SW480 (cell line): ENCODE measurements at regions not wholly inside any gene's neighbourhood (a gene's known extent, or its start where the extent isn't known, plus 50 kb on each side); places are given as distances from the start of the nearest gene placed in this dataset.

Experiments
- DNase-seq: peaks from one replicate; pipeline ENCODE4 v3.0.0-alpha.2; 2016; ENCODE audit warnings: low spot score

GRCh38 chr5:35363387-35363965 lies 133.2 kb upstream of the PRLR start:
- no peak for DNase-seq

DNA sequence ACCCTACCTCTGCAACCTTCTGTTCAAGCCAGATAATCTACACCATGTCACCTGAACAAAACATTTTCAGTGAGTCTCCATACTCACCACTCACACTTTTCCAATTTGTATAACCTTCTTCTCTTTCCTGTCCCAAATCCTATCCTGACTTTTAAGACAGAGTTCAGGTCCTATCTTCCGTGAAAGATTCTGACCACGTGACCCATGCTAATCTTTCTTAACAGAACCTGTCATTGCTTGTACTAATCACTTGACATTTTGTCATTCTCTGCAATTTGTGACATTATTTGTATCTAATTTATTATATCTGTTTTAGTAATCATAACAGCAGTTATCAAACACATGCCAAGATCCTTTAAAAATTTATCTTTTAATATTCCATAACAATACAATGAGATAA lies 132.5 kb upstream of the PRLR start:
- no peak for DNase-seq

DNA sequence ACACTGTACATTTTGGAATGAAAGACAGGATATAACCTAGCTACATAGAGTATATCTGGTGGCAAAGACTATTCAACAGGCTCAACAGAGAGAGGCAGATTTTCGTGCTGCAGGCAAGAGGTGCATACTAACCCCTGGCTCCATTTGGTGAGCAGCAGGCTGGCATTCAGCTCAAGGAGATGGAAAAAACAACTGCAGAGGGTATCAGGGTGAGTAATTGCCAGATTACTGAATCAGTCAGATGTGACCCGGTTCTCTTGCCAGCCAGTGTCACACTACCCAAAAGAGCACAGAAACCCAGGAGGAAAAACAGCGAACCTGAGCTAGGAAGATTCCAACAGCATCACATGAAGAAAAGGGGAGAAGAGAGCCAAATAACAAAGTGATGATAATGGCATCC lies 130.4 kb upstream of the PRLR start:
- DNase-seq: no peak

DNA sequence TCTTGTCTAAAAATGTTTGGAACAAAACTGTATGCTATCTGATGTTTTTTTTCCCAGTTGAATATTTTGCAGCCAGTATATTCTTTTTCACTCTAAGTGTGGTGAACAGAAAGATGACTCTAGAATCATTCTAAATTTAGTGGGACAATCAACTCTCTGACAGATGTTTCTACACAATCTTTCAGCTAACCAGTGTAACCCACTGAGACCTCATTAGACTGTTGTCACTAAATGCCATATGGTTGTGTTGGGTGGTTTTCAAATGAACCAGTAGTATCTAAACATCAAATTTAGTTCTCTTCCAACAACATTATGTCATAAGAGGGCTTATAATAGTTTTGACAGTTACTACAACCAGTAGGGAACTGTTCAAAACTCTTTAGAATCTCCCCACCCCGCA lies 129.6 kb upstream of the PRLR start:
- no peak for DNase-seq

GRCh38 chr5:35357973-35358372 lies 127.7 kb upstream of the PRLR start:
- no peak for DNase-seq

- DNase-seq: no peak
These were observed 126.4 kb upstream of the PRLR start for GRCh38 chr5:35356725-35357124.

DNA sequence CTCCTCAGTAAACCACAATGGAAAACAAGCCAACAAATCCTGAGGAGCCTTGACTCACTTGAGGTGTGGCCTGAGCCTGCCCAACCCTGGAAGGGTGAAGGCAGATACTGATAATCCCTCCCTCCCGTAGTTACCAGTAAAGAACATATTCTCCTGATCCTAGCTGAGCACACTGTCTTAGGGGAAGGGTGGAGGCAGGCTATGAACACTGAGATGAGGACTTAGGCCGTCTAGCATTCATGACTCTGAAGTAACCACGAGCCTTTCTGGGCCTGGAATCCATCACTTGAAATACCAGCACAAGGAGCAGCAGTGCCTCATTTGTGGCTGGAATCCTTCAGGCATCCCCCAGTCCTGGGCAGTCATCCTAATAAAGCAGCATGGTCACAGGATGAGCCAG lies 124.5 kb upstream of the PRLR start:
- no peak for DNase-seq

GRCh38 chr5:35345222-35345621 lies 114.9 kb upstream of the PRLR start:
- no peak for DNase-seq

GRCh38 chr5:35342664-35343063 lies 112.4 kb upstream of the PRLR start:
- no peak for DNase-seq

GRCh38 chr5:35341189-35341588 lies 110.9 kb upstream of the PRLR start:
- DNase-seq: no peak

GRCh38 chr5:35339616-35340100 lies 109.4 kb upstream of the PRLR start:
- no peak for DNase-seq

- DNase-seq: no peak
These were observed 108.7 kb upstream of the PRLR start for GRCh38 chr5:35339006-35339405.

DNA sequence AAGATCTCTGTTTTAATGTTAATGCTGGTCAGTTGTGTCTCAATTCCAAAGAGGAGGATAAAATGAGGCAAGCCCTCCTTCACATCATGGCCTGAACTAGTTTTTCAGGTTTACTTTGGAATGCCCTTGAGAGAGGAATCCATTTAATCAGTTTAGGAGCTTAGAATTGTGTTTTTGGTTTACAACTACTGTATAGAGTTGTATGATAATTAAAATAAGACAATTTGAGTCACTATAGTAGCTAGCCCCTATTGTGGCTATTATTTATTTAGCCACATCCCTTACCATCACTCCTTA lies 107.8 kb upstream of the PRLR start:
- DNase-seq: no peak

- DNase-seq: no peak
These were observed 107.3 kb upstream of the PRLR start for GRCh38 chr5:35337340-35338156.

DNA sequence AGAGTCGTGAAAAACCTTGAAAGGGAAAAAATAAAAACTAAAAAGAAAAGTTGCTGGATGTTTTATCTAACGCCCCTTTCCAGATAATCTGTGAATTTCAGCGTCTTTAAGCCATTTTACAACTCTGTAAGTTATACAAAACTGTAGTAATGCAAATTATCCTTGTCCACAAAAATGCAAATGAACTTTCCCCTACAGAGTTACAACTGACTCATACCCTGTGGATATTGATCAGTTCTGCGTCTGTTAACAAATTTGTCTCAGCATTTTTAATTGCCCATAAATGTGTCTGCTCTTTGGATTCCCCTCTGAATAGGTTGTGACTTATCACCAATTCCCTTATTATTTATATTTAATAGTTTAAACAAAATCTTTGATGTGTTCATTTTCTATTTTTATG lies 105.9 kb upstream of the PRLR start:
- DNase-seq: no peak

- DNase-seq: no peak
These were observed 105.5 kb upstream of the PRLR start for GRCh38 chr5:35335752-35336151.

DNA sequence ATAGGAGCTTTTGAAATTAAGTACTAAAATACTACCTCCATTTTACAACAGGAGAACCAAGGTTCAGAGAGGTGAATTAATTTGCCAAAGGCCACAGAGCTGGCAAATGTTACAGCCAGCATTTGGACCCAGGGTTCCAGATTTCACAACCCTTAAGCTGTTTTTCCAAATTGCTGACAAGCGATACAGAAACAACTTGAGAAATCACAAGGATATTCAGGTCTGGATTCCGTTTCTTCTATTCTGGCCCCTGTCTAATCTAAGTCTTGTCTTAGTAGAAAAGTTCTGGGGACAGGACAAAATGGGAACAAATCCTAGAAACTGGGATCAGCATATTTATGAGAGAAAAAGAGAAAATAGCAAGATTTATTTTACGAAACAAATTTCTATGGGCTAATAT lies 103.1 kb upstream of the PRLR start:
- DNase-seq: no peak

- no peak for DNase-seq
These were observed 102.0 kb upstream of the PRLR start for GRCh38 chr5:35331956-35332950.

DNA sequence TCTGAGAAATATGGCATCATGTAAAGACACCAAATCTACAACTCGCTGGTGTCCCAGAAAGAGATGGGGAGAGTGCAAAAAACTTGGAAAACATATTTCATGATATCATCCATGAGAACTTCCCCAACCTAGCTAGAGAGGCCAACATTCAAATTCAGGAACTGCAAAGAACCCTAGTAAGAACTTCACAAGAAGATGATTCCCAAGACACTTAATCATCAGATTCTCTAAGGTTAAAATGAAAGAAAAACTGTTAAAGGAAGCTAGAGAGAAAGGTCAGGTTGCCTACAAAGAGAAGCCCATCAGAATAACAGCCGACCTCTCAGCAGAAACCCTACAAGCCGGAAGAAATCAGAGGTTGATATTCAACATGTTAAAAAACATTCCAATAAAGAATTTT lies 95.5 kb upstream of the PRLR start:
- no peak for DNase-seq

- DNase-seq: no peak
These were observed 94.4 kb upstream of the PRLR start for GRCh38 chr5:35324679-35325078.

- DNase-seq: no peak
These were observed 93.9 kb upstream of the PRLR start for GRCh38 chr5:35324201-35324600.

DNA sequence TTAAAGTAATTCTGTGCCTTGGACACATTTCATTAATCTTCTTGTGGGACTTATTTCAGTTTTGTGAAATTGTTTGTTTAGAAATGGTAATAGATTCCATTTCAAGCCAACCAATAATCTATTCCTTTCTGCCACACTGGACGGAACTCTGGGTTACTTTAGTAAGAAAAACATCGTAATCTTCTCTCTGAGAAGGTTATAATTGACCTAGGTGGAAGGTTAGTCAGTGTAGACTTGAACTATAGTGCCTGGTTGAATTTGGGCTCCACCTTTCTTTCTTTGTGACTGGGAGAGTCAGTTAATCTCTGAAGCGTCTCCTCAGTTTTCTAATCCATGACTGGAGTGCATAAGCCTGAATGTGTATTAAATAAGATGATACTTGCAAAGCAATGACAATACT lies 89.7 kb upstream of the PRLR start:
- DNase-seq: no peak
